ENCODE measurements at regions not wholly inside any gene's neighbourhood (a gene's known extent, or its start where the extent isn't known, plus 50 kb on each side); places are given as distances from the start of the nearest gene placed in this dataset.

- Histone ChIP-seq H3K4me1 (no peaks in the 10 kb centered on the region), H3K4me3 (no peak overlapping the region), H3K27ac (no peak overlapping the region), H3K9me3 (no peaks in the 10 kb centered on the region), H3K27me3 (no peaks in the 10 kb centered on the region), H3K36me3 (ENCODE audit: low read depth, missing control alignments) (no peaks in the 10 kb centered on the region)
- intact Hi-C loops (cut with DNase I; ENCODE audit: low total_unique reads), result no loop called here
- 71 to 81% methylated on average over 3 of the region's 3 CpGs for WGBS, 2 donors
- no peak for DNase-seq
- no peak for TF ChIP-seq CTCF (IDR thresholded peaks at IDR 0.05)
- no peak for TF ChIP-seq POLR2A (IDR thresholded peaks at IDR 0.05)
Measured at GRCh38 chr13:105948143-105948542, 587.3 kb downstream of the EFNB2 start.

- no peaks in the 10 kb centered on the region for H3K36me3 ChIP-seq (ENCODE audit: low read depth, missing control alignments)
- H3K27me3 ChIP-seq, result no peaks in the 10 kb centered on the region
- intact Hi-C loops (cut with DNase I; ENCODE audit: low total_unique reads), result no loop called here
- no peak for DNase-seq
- H3K4me1 ChIP-seq, result no peaks in the 10 kb centered on the region
- H3K4me3 ChIP-seq, result no peak overlapping the region
- H3K9me3 ChIP-seq, result no peaks in the 10 kb centered on the region
- H3K27ac ChIP-seq, result no peak overlapping the region
- TF ChIP-seq CTCF (IDR thresholded peaks at IDR 0.05) (no peak), POLR2A (IDR thresholded peaks at IDR 0.05) (no peak)
- 97 to 98% methylated on average over 1 of the region's 1 CpG for WGBS, 2 donors
Measured at GRCh38 chr13:105940882-105941281, 594.6 kb downstream of the EFNB2 start.

- no peaks in the 10 kb centered on the region for H3K27me3 ChIP-seq
- intact Hi-C loops (cut with DNase I; ENCODE audit: low total_unique reads), result no loop called here
- 70 to 71% methylated on average over 4 of the region's 4 CpGs for WGBS, 2 donors
- TF ChIP-seq POLR2A (IDR thresholded peaks at IDR 0.05) (no peak), CTCF (IDR thresholded peaks at IDR 0.05) (no peak)
- H3K36me3 ChIP-seq (ENCODE audit: low read depth, missing control alignments), result no peaks in the 10 kb centered on the region
- no peak overlapping the region for H3K4me3 ChIP-seq
- no peaks in the 10 kb centered on the region for H3K4me1 ChIP-seq
- no peak overlapping the region for H3K27ac ChIP-seq
- DNase-seq, result no peak
- H3K9me3 ChIP-seq, result no peaks in the 10 kb centered on the region
Measured at GRCh38 chr13:105937451-105937850, 598.0 kb downstream of the EFNB2 start.

GRCh38 chr13:105936816-105937215 lies 598.6 kb downstream of the EFNB2 start:
- intact Hi-C loops (cut with DNase I; ENCODE audit: low total_unique reads), result no loop called here
- 94% methylated on average over 5 of the region's 5 CpGs for WGBS, 2 donors

More at GRCh38 chr13:105936816-105937215, 598.6 kb downstream of the EFNB2 start:
- Histone ChIP-seq H3K4me1 (no peaks in the 10 kb centered on the region), H3K9me3 (no peaks in the 10 kb centered on the region), H3K36me3 (ENCODE audit: low read depth, missing control alignments) (no peaks in the 10 kb centered on the region), H3K4me3 (no peak overlapping the region), H3K27me3 (no peaks in the 10 kb centered on the region), H3K27ac (no peak overlapping the region)
- no peak for DNase-seq
- TF ChIP-seq CTCF (IDR thresholded peaks at IDR 0.05), result no peak
- no peak for TF ChIP-seq POLR2A (IDR thresholded peaks at IDR 0.05)
